ENCODE measurements at regions not wholly inside any gene's neighbourhood (a gene's known extent, or its start where the extent isn't known, plus 50 kb on each side); places are given as distances from the start of the nearest gene placed in this dataset.

DNA sequence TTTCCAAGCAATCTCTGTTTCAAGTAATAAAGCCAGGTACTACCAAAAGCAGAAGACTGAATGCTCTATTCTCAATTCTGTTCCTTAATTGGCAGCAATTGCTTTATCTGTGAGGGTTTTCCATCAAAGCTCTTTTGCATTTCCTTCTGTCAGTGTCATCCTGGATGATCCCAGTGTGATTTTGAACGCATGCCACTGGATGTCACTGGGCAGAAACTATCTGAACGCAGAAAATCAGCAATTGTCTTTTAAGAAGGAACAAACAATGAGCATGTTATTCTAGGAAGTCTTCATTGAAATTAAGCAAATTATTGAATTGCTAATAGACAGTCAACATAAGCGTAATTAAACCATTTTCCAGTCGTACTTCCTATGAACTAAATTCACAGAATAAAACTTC is 259.0 kb upstream of the REG3G start:
- Mint-ChIP-seq H3K4me3 (no peak overlapping the region), H3K27ac (no peak overlapping the region), H3K9me3 (peaks cover 17 to 52% (median 30%) of the 10 kb centered on the region in 5 donors), H3K4me1 (no peaks in the 10 kb centered on the region), H3K27me3 (no peaks in the 10 kb centered on the region), H3K36me3 (peaks cover 0 to 5% (median 0%) of the 10 kb centered on the region in 3 donors)
- H3K4me1 ChIP-seq (ENCODE audit: insufficient read depth, low read length), result no peaks in the 10 kb centered on the region
- no peaks in the 10 kb centered on the region for H3K9me3 ChIP-seq (ENCODE audit: low read length)
- no peak for DNase-seq
- ChIA-PET CTCF (no interaction called here), POLR2A (no interaction called here)
- H3K27ac ChIP-seq (ENCODE audit: low read depth, low read length), result no peak overlapping the region
- no peaks in the 10 kb centered on the region for H3K27me3 ChIP-seq (ENCODE audit: insufficient read depth, low read length, poor library complexity, severe bottlenecking)
- no peak overlapping the region for H3K4me3 ChIP-seq (ENCODE audit: low read length)
- H3K36me3 ChIP-seq (ENCODE audit: insufficient read depth, low read length), result no peaks in the 10 kb centered on the region

GRCh38 chr2:78768016-78768415 is 257.5 kb upstream of the REG3G start:
- Histone ChIP-seq H3K27ac (ENCODE audit: low read depth, low read length) (no peak overlapping the region), H3K27me3 (ENCODE audit: insufficient read depth, low read length, poor library complexity, severe bottlenecking) (no peaks in the 10 kb centered on the region), H3K4me1 (ENCODE audit: insufficient read depth, low read length) (no peaks in the 10 kb centered on the region), H3K36me3 (ENCODE audit: insufficient read depth, low read length) (no peaks in the 10 kb centered on the region), H3K4me3 (ENCODE audit: low read length) (no peak overlapping the region), H3K9me3 (ENCODE audit: low read length) (no peaks in the 10 kb centered on the region)
- POLR2A ChIA-PET, result no interaction called here
- H3K9me3 Mint-ChIP-seq, result peaks cover 3 to 42% (median 18%) of the 10 kb centered on the region in 5 donors
- no peak for DNase-seq
- H3K27ac Mint-ChIP-seq, result no peak overlapping the region
- CTCF ChIA-PET, result no interaction called here
- H3K36me3 Mint-ChIP-seq, result peaks cover 0 to 5% (median 0%) of the 10 kb centered on the region in 3 donors
- H3K4me3 Mint-ChIP-seq, result no peak overlapping the region
- no peaks in the 10 kb centered on the region for H3K27me3 Mint-ChIP-seq
- no peaks in the 10 kb centered on the region for H3K4me1 Mint-ChIP-seq

- POLR2A ChIA-PET, result no interaction called here
- H3K4me1 ChIP-seq (ENCODE audit: insufficient read depth, low read length), result no peaks in the 10 kb centered on the region
- H3K27me3 ChIP-seq (ENCODE audit: insufficient read depth, low read length, poor library complexity, severe bottlenecking), result no peaks in the 10 kb centered on the region
- Mint-ChIP-seq H3K4me3 (no peak overlapping the region), H3K27ac (no peak overlapping the region), H3K9me3 (peaks cover 19 to 36% (median 24%) of the 10 kb centered on the region in 5 donors), H3K4me1 (no peaks in the 10 kb centered on the region), H3K36me3 (no peaks in the 10 kb centered on the region), H3K27me3 (peaks cover 0 to 1% of the 10 kb centered on the region in 2 donors)
- no peak overlapping the region for H3K27ac ChIP-seq (ENCODE audit: low read depth, low read length)
- H3K4me3 ChIP-seq (ENCODE audit: low read length), result no peak overlapping the region
- no peaks in the 10 kb centered on the region for H3K9me3 ChIP-seq (ENCODE audit: low read length)
- no peaks in the 10 kb centered on the region for H3K36me3 ChIP-seq (ENCODE audit: insufficient read depth, low read length)
- DNase-seq, result no peak
- CTCF ChIA-PET, result no interaction called here
Observed at GRCh38 chr2:78775291-78775690, 250.2 kb upstream of the REG3G start.

- H3K4me1 Mint-ChIP-seq, result no peaks in the 10 kb centered on the region
- POLR2A ChIA-PET, result no interaction called here
Observed at GRCh38 chr2:78778756-78779510, 246.6 kb upstream of the REG3G start.

DNA sequence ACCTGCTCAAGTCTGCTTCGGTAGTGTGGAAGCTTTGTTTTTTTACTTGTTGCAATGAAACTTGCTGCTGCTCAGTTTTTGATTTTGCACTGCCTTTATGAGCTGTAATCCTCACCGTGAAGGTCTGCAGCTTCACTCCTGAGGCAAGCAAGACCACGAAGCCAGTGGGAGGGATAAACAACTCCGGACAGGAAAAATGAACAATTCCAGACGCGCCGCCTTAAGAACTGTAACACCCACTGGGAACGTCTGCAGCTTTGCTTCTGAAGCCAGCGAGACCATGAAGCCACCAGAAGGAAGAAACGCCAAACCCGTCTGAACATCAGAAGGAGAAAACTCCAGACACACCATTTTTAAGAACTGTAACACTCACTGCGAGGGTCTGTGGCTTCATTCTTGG is 245.7 kb upstream of the REG3G start:
- CTCF ChIA-PET, result no interaction called here
- Histone ChIP-seq H3K4me3 (ENCODE audit: low read length) (no peak overlapping the region), H3K4me1 (ENCODE audit: insufficient read depth, low read length) (no peaks in the 10 kb centered on the region), H3K27ac (ENCODE audit: low read depth, low read length) (no peak overlapping the region), H3K27me3 (ENCODE audit: insufficient read depth, low read length, poor library complexity, severe bottlenecking) (no peaks in the 10 kb centered on the region), H3K9me3 (ENCODE audit: low read length) (no peaks in the 10 kb centered on the region), H3K36me3 (ENCODE audit: insufficient read depth, low read length) (no peaks in the 10 kb centered on the region)
- Mint-ChIP-seq H3K36me3 (no peaks in the 10 kb centered on the region), H3K27me3 (peaks cover 0 to 1% of the 10 kb centered on the region in 2 donors), H3K4me1 (no peaks in the 10 kb centered on the region), H3K9me3 (peaks cover 26 to 42% (median 29%) of the 10 kb centered on the region in 5 donors), H3K4me3 (no peak overlapping the region), H3K27ac (no peak overlapping the region)
- POLR2A ChIA-PET, result no interaction called here
- DNase-seq, result no peak

More at GRCh38 chr2:78778756-78779510, 246.6 kb upstream of the REG3G start:
- no peak overlapping the region for H3K27ac ChIP-seq (ENCODE audit: low read depth, low read length)
- H3K4me1 ChIP-seq (ENCODE audit: insufficient read depth, low read length), result no peaks in the 10 kb centered on the region
- Mint-ChIP-seq H3K27ac (no peak overlapping the region), H3K4me3 (no peak overlapping the region), H3K9me3 (peaks cover 25 to 41% (median 29%) of the 10 kb centered on the region in 5 donors), H3K27me3 (peaks cover 0 to 1% of the 10 kb centered on the region in 2 donors), H3K36me3 (no peaks in the 10 kb centered on the region)
- H3K36me3 ChIP-seq (ENCODE audit: insufficient read depth, low read length), result no peaks in the 10 kb centered on the region
- CTCF ChIA-PET, result no interaction called here
- H3K27me3 ChIP-seq (ENCODE audit: insufficient read depth, low read length, poor library complexity, severe bottlenecking), result no peaks in the 10 kb centered on the region
- DNase-seq, result no peak
- H3K4me3 ChIP-seq (ENCODE audit: low read length), result no peak overlapping the region
- H3K9me3 ChIP-seq (ENCODE audit: low read length), result no peaks in the 10 kb centered on the region

DNA sequence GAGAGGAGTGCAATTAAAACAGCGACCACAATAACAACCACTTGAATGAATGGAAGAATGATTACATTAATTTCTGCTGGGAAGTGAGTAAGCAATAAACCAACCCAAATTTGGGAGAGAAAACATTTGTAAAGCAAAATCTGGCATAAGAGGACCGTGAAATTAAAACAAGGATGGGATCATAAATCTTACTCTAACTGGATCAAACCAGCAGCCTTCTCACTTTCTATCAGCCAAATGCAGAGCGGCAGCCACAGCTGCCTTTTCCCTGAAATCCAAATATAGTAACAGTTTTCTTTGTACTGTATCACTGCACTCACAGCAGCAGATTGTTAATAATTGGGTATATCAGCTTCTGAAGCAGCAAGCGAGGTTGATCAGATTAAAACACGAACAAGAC is 245.2 kb upstream of the REG3G start:
- Histone ChIP-seq H3K36me3 (ENCODE audit: insufficient read depth, low read length) (no peaks in the 10 kb centered on the region), H3K9me3 (ENCODE audit: low read length) (no peaks in the 10 kb centered on the region), H3K27me3 (ENCODE audit: insufficient read depth, low read length, poor library complexity, severe bottlenecking) (no peaks in the 10 kb centered on the region), H3K4me1 (ENCODE audit: insufficient read depth, low read length) (no peaks in the 10 kb centered on the region), H3K27ac (ENCODE audit: low read depth, low read length) (no peak overlapping the region), H3K4me3 (ENCODE audit: low read length) (no peak overlapping the region)
- no peak overlapping the region for H3K27ac Mint-ChIP-seq
- no peak overlapping the region for H3K4me3 Mint-ChIP-seq
- peaks cover 0 to 1% of the 10 kb centered on the region in 2 donors for H3K27me3 Mint-ChIP-seq
- DNase-seq, result no peak
- POLR2A ChIA-PET, result no interaction called here
- H3K9me3 Mint-ChIP-seq, result peaks cover 24 to 39% (median 25%) of the 10 kb centered on the region in 5 donors
- no peaks in the 10 kb centered on the region for H3K4me1 Mint-ChIP-seq
- H3K36me3 Mint-ChIP-seq, result no peaks in the 10 kb centered on the region
- CTCF ChIA-PET, result no interaction called here

- H3K27ac ChIP-seq (ENCODE audit: low read depth, low read length), result no peak overlapping the region
- Mint-ChIP-seq H3K27me3 (peaks cover 0 to 1% of the 10 kb centered on the region in 2 donors), H3K4me1 (no peaks in the 10 kb centered on the region), H3K36me3 (no peaks in the 10 kb centered on the region), H3K4me3 (no peak overlapping the region), H3K9me3 (peaks cover 23 to 39% (median 25%) of the 10 kb centered on the region in 5 donors), H3K27ac (no peak overlapping the region)
- DNase-seq, result no peak
- H3K27me3 ChIP-seq (ENCODE audit: insufficient read depth, low read length, poor library complexity, severe bottlenecking), result no peaks in the 10 kb centered on the region
- H3K4me3 ChIP-seq (ENCODE audit: low read length), result no peak overlapping the region
- no peaks in the 10 kb centered on the region for H3K4me1 ChIP-seq (ENCODE audit: insufficient read depth, low read length)
- no peaks in the 10 kb centered on the region for H3K9me3 ChIP-seq (ENCODE audit: low read length)
- no peaks in the 10 kb centered on the region for H3K36me3 ChIP-seq (ENCODE audit: insufficient read depth, low read length)
- POLR2A ChIA-PET, result no interaction called here
- CTCF ChIA-PET, result no interaction called here
Observed at GRCh38 chr2:78780864-78781583, 244.5 kb upstream of the REG3G start.

DNA sequence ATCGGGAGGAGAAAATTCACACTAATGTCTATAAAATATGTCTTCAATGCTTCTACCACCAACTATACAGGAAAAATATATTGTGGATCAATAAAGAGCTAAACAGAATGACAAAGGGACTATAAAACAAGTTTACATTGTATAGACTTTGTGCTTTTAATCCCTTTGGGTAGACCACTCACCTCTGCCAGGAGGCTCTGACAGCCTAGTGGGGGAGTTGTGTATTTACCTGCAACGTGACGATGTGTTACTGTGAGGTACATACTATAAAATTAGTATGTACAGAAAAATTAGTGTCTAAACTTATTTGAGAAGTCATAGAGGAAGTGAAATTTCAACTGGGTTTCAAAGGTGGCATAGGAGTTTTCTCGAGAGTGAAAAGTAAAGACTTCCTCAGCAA is 243.3 kb upstream of the REG3G start:
- H3K36me3 Mint-ChIP-seq, result no peaks in the 10 kb centered on the region
- Histone ChIP-seq H3K4me3 (ENCODE audit: low read length) (no peak overlapping the region), H3K9me3 (ENCODE audit: low read length) (no peaks in the 10 kb centered on the region), H3K36me3 (ENCODE audit: insufficient read depth, low read length) (no peaks in the 10 kb centered on the region), H3K27ac (ENCODE audit: low read depth, low read length) (no peak overlapping the region), H3K4me1 (ENCODE audit: insufficient read depth, low read length) (no peaks in the 10 kb centered on the region), H3K27me3 (ENCODE audit: insufficient read depth, low read length, poor library complexity, severe bottlenecking) (no peaks in the 10 kb centered on the region)
- DNase-seq, result no peak
- H3K9me3 Mint-ChIP-seq, result peaks cover 15 to 36% (median 22%) of the 10 kb centered on the region in 5 donors
- no peak overlapping the region for H3K4me3 Mint-ChIP-seq
- POLR2A ChIA-PET, result no interaction called here
- no peaks in the 10 kb centered on the region for H3K4me1 Mint-ChIP-seq
- peaks cover 0 to 1% of the 10 kb centered on the region in 2 donors for H3K27me3 Mint-ChIP-seq
- CTCF ChIA-PET, result no interaction called here
- no peak overlapping the region for H3K27ac Mint-ChIP-seq
